ENCODE measurements at regions not wholly inside any gene's neighbourhood (a gene's known extent, or its start where the extent isn't known, plus 50 kb on each side); places are given as distances from the start of the nearest gene placed in this dataset.

GRCh38 chr19:31450696-31451095 lies 101.5 kb upstream of the TSHZ3 start:
- TF ChIP-seq FOXM1 (IDR thresholded peaks at IDR 0.05; ENCODE audit: borderline replicate concordance, low read depth) (no peak), MAX (IDR thresholded peaks at IDR 0.05) (no peak), TEAD4 (IDR thresholded peaks at IDR 0.05) (no peak), CREB1 (IDR thresholded peaks at IDR 0.05; ENCODE audit: low read depth) (no peak), EP300 (IDR thresholded peaks at IDR 0.05; ENCODE audit: borderline replicate concordance) (no peak), RAD21 (IDR thresholded peaks at IDR 0.05; ENCODE audit: low read depth) (no peak), YY1 (IDR thresholded peaks at IDR 0.05; ENCODE audit: low read depth) (no peak), TAF1 (IDR thresholded peaks at IDR 0.05; ENCODE audit: low read depth) (no peak), NFIC (IDR thresholded peaks at IDR 0.05) (no peak), CEBPB (IDR thresholded peaks at IDR 0.05) (no peak), EGR1 (IDR thresholded peaks at IDR 0.05) (no peak), ZBTB7A (IDR thresholded peaks at IDR 0.05; ENCODE audit: low read depth) (no peak), REST (IDR thresholded peaks at IDR 0.05; ENCODE audit: low read depth) (no peak), USF1 (IDR thresholded peaks at IDR 0.05) (no peak)

Data from Ishikawa (cell line).